ENCODE measurements at regions not wholly inside any gene's neighbourhood (a gene's known extent, or its start where the extent isn't known, plus 50 kb on each side); places are given as distances from the start of the nearest gene placed in this dataset.
A peak's percentile ranks its signal among the peaks of the same experiment; 100 is the strongest.

DNA sequence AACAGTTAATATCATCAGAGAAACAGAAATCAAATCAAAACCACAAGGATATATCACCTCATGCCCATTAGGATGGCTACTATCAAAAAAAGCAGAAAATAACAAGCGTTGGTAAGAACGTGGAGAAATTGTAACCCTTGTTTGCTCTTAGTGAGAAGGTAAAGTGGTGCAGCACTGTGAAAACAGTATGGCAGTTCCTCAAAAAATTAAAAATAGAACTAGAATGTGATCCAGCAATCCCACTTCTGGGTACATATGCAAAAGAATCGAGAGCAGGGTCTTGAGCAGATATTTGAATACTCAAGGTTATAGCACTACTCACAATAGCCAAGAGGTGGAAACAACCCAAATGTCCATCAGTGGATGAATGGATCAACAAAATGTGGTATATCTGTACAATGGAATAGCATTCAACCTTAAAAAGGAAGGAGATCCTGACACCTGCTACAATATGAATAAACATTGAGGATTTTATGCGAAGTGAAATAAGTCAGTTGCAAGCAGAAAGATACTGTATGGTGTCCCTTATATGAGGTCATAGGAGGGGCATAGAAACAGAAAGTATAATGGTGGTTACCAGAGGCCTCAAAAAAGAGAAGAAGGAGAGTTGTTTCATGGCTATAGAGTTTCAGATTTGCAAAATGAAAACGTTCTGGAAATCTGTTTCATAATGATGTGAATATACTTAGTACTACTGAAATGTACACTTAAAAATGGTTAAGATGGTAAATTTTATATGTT, 131.0 kb upstream of the EEA1 start:
- TF ChIP-seq, protein P1, sequence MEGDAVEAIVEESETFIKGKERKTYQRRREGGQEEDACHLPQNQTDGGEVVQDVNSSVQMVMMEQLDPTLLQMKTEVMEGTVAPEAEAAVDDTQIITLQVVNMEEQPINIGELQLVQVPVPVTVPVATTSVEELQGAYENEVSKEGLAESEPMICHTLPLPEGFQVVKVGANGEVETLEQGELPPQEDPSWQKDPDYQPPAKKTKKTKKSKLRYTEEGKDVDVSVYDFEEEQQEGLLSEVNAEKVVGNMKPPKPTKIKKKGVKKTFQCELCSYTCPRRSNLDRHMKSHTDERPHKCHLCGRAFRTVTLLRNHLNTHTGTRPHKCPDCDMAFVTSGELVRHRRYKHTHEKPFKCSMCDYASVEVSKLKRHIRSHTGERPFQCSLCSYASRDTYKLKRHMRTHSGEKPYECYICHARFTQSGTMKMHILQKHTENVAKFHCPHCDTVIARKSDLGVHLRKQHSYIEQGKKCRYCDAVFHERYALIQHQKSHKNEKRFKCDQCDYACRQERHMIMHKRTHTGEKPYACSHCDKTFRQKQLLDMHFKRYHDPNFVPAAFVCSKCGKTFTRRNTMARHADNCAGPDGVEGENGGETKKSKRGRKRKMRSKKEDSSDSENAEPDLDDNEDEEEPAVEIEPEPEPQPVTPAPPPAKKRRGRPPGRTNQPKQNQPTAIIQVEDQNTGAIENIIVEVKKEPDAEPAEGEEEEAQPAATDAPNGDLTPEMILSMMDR (IDR thresholded peaks at IDR 0.05; ENCODE audit: low read depth, low read length, missing control alignments), result no peak

DNA sequence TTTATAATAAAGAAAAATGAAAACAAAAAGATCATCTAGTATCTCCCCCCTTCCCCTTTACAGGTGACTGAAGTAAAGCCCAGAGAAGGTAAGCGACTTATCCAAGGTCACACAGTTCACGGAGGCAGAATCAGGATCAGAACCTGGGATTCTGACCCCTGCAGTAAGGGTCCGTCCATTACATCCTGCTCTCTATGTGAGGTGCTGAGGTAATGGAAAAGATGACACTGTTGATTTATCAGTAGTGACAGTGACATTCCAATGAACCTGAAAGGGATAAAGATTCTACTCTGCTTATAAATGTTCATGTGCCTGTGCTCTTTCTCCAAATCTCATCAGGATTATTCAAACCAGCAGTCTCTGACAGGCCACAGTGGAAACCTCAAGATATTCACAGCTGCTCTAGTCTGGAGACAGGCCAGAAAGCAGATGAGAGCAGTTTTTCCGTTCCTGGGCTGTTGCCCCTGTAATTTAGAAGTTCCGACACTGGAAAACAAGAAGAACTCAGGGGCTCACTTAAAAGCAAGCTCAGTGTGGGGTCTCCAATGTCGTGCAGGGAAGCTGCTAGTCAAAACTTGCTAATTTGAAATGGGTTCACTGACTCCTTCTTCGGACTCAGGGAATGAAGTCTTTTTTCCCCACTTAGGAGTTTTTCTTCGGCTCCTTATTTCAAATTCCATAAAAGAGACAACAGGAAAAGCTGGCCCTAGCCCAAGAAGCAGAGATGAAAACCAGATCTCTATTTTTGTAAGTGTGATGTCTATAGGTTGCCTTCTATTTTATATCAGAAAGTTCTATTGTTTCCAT, 131.8 kb upstream of the EEA1 start:
- peak; percentile 42 for DNase-seq (ENCODE audit: extremely low read depth, low read depth)
- no peak overlapping the region for H3K4me3 ChIP-seq (replicated peaks; ENCODE audit: low read depth, low read length)

More for the DNA sequence above, 131.0 kb upstream of the EEA1 start:
- no peak for DNase-seq (ENCODE audit: extremely low read depth, low read depth)
- no peak overlapping the region for H3K4me3 ChIP-seq (replicated peaks; ENCODE audit: low read depth, low read length)

DNA sequence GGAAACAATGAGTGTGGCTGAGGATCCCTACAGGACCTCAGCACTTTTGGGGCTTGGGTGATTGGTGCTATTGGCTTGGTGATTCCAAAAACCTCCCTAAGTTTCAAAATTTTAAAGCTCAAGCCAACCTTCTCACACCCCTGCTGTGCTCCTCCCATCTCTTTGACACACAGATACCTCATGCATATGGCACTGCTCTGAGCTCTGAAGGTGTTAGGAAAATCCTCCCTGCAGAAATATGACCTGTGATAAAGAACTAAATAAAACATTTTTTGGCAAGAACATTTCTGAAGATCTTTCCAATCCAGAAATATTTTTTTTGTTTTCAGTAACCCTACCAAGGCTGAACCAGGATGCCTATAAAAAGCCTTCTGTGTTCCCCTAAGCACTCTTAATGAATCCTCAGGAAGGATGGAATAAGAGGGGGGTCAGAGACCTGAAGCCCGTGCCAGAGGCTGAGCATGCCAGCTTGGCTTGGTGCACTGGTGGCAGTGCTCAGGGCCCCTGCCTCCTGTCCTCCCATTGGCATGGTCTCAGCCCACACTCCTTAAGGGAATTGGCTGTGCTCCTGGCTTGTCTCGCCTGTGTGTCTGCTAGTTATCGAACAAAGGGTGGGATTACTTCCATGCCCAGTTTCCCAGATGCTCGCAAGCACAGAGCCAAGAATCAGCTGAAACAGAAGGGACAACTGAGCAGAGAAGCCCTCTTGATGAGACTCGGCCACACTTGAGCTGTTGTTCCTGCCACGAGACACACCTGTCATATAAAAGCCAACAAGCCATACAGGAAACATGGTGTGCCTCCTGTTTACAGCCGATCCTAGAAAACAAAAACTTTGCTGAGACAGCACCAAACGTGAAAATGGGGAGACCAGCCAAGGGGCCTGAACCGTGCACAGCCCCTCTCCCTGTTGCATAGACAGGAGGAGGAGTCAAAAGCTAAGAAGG, 132.7 kb upstream of the EEA1 start:
- no peak for DNase-seq (ENCODE audit: extremely low read depth, low read depth)
- TF ChIP-seq, protein P1 (IDR thresholded peaks at IDR 0.05; ENCODE audit: low read depth, low read length, missing control alignments), result no peak

More for the DNA sequence above, 131.8 kb upstream of the EEA1 start:
- TF ChIP-seq, protein P1 (IDR thresholded peaks at IDR 0.05; ENCODE audit: low read depth, low read length, missing control alignments), result no peak

DNA sequence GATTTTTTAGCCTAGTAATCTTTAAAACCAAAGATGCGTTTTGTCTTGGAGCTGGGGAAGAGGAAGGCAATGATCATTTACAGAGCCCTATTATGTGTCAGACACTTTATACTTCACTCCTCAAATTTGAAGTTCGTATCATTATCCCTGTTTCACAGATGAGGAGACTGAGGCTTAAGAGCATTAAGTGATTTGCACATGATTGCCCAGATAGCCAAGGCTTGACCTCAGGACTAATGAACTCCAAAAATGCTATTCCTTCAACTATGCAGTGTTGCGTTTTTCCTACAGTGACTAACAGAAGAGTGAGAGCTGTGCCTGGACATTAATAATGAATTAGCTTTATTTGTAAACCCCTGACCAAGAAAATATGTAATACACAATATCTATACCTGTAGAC, 136.8 kb upstream of the EEA1 start:
- TF ChIP-seq, protein P1 (IDR thresholded peaks at IDR 0.05; ENCODE audit: low read depth, low read length, missing control alignments), result no peak
- no peak for DNase-seq (ENCODE audit: extremely low read depth, low read depth)
- no peak overlapping the region for H3K4me3 ChIP-seq (replicated peaks; ENCODE audit: low read depth, low read length)

More for the DNA sequence above, 132.7 kb upstream of the EEA1 start:
- no peak overlapping the region for H3K4me3 ChIP-seq (replicated peaks; ENCODE audit: low read depth, low read length)

DNA sequence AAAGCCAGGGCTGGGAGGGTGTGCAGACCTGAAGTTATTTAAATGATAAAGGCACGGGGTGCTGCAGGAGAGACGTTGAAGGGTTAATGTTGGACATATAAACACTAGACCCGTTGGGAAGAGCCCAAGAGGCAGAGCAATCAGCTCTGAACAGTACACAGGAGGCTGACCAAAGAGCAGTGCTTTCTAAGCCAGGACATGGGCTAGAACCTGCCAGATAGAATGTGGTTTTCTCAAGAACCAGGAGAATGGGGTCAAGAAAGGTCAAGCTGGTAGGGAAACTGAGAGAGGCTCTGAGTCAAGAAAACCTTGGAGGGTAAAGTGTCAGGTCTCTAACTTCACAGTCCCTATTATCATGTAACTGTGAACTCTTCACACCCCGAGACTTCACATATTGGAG, 143.2 kb upstream of the EEA1 start:
- H3K4me3 ChIP-seq (replicated peaks; ENCODE audit: low read depth, low read length), result no peak overlapping the region
- DNase-seq (ENCODE audit: extremely low read depth, low read depth), result no peak
- TF ChIP-seq, protein P1 (IDR thresholded peaks at IDR 0.05; ENCODE audit: low read depth, low read length, missing control alignments), result no peak

DNA sequence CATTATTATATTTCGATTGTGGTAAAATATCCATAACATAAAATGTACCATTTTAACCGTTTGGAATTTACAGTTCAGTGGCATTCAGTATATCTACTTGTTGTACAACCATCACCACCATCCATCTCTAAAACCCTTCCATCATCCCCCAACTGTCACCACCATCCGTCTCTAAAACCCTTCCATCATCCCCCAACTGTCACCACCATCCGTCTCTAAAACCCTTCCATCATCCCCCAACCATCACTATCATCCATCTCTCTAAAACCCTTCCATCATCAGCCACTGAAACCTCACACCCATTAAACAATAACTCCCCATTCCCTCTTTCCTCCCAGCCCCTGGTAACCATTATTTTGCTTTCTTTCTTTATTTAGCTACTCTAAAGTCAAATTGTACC, 144.2 kb upstream of the EEA1 start:
- H3K4me3 ChIP-seq (replicated peaks; ENCODE audit: low read depth, low read length), result no peak overlapping the region
- TF ChIP-seq, protein P1 (IDR thresholded peaks at IDR 0.05; ENCODE audit: low read depth, low read length, missing control alignments), result no peak
- DNase-seq (ENCODE audit: extremely low read depth, low read depth), result no peak

Data from HFF-Myc (cell line).